ENCODE measurements at regions not wholly inside any gene's neighbourhood (a gene's known extent, or its start where the extent isn't known, plus 50 kb on each side); places are given as distances from the start of the nearest gene placed in this dataset.

GRCh38 chr9:91026266-91026665, 224.6 kb downstream of the SYK start:
- no peaks in the 10 kb centered on the region for H3K27me3 ChIP-seq (ENCODE audit: low read depth, low read length)
- H3K27ac ChIP-seq (ENCODE audit: low read length): no peak overlapping the region
- no peaks in the 10 kb centered on the region for H3K9me3 ChIP-seq (ENCODE audit: control insufficient read depth in 1 of 2, low read length in 2 of 2)
- no peaks in the 10 kb centered on the region for H3K36me3 ChIP-seq (ENCODE audit: control insufficient read depth in 1 of 2, insufficient read depth in 2 of 2, low read length in 2 of 2)
- no peaks in the 10 kb centered on the region for H3K4me1 ChIP-seq (ENCODE audit: control insufficient read depth in 1 of 2, insufficient read depth in 2 of 2, low read length in 2 of 2)
- no peak overlapping the region for H3K4me3 ChIP-seq (ENCODE audit: low read depth in 1 of 2, low read length in 2 of 2)

- Histone ChIP-seq H3K4me3 (ENCODE audit: low read depth in 1 of 2, low read length in 2 of 2) (no peak overlapping the region), H3K9me3 (ENCODE audit: control insufficient read depth in 1 of 2, low read length in 2 of 2) (no peaks in the 10 kb centered on the region), H3K36me3 (ENCODE audit: control insufficient read depth in 1 of 2, insufficient read depth in 2 of 2, low read length in 2 of 2) (no peaks in the 10 kb centered on the region), H3K27ac (ENCODE audit: low read length) (no peak overlapping the region), H3K4me1 (ENCODE audit: control insufficient read depth in 1 of 2, insufficient read depth in 2 of 2, low read length in 2 of 2) (no peaks in the 10 kb centered on the region), H3K27me3 (ENCODE audit: low read depth, low read length) (no peaks in the 10 kb centered on the region)
Measured at GRCh38 chr9:91027005-91027404, 225.4 kb downstream of the SYK start.

- Histone ChIP-seq H3K36me3 (ENCODE audit: control insufficient read depth in 1 of 2, insufficient read depth in 2 of 2, low read length in 2 of 2) (no peaks in the 10 kb centered on the region), H3K27me3 (ENCODE audit: low read depth, low read length) (no peaks in the 10 kb centered on the region), H3K4me1 (ENCODE audit: control insufficient read depth in 1 of 2, insufficient read depth in 2 of 2, low read length in 2 of 2) (no peaks in the 10 kb centered on the region), H3K9me3 (ENCODE audit: control insufficient read depth in 1 of 2, low read length in 2 of 2) (no peaks in the 10 kb centered on the region), H3K27ac (ENCODE audit: low read length) (no peak overlapping the region), H3K4me3 (ENCODE audit: low read depth in 1 of 2, low read length in 2 of 2) (no peak overlapping the region)
Measured at GRCh38 chr9:91028166-91028827, 226.7 kb downstream of the SYK start.

GRCh38 chr9:91029650-91030361, 228.2 kb downstream of the SYK start:
- Histone ChIP-seq H3K9me3 (ENCODE audit: control insufficient read depth in 1 of 2, low read length in 2 of 2) (no peaks in the 10 kb centered on the region), H3K4me1 (ENCODE audit: control insufficient read depth in 1 of 2, insufficient read depth in 2 of 2, low read length in 2 of 2) (no peaks in the 10 kb centered on the region), H3K4me3 (ENCODE audit: low read depth in 1 of 2, low read length in 2 of 2) (no peak overlapping the region), H3K36me3 (ENCODE audit: control insufficient read depth in 1 of 2, insufficient read depth in 2 of 2, low read length in 2 of 2) (no peaks in the 10 kb centered on the region), H3K27me3 (ENCODE audit: low read depth, low read length) (no peaks in the 10 kb centered on the region), H3K27ac (ENCODE audit: low read length) (no peak overlapping the region)

GRCh38 chr9:91032121-91032531, 230.5 kb downstream of the SYK start:
- Histone ChIP-seq H3K36me3 (ENCODE audit: control insufficient read depth in 1 of 2, insufficient read depth in 2 of 2, low read length in 2 of 2) (no peaks in the 10 kb centered on the region), H3K27me3 (ENCODE audit: low read depth, low read length) (no peaks in the 10 kb centered on the region), H3K9me3 (ENCODE audit: control insufficient read depth in 1 of 2, low read length in 2 of 2) (no peaks in the 10 kb centered on the region), H3K4me3 (ENCODE audit: low read depth in 1 of 2, low read length in 2 of 2) (no peak overlapping the region), H3K4me1 (ENCODE audit: control insufficient read depth in 1 of 2, insufficient read depth in 2 of 2, low read length in 2 of 2) (peaks cover under 1 to 5% of the 10 kb centered on the region in 2 donors), H3K27ac (ENCODE audit: low read length) (no peak overlapping the region)

- Histone ChIP-seq H3K4me1 (ENCODE audit: control insufficient read depth in 1 of 2, insufficient read depth in 2 of 2, low read length in 2 of 2) (peaks cover 10 to 16% of the 10 kb centered on the region in 2 donors), H3K36me3 (ENCODE audit: control insufficient read depth in 1 of 2, insufficient read depth in 2 of 2, low read length in 2 of 2) (no peaks in the 10 kb centered on the region), H3K27me3 (ENCODE audit: low read depth, low read length) (no peaks in the 10 kb centered on the region), H3K9me3 (ENCODE audit: control insufficient read depth in 1 of 2, low read length in 2 of 2) (no peaks in the 10 kb centered on the region), H3K27ac (ENCODE audit: low read length) (no peak overlapping the region), H3K4me3 (ENCODE audit: low read depth in 1 of 2, low read length in 2 of 2) (no peak overlapping the region)
Measured at GRCh38 chr9:91033270-91033669, 231.7 kb downstream of the SYK start.

- no peaks in the 10 kb centered on the region for H3K36me3 ChIP-seq (ENCODE audit: control insufficient read depth in 1 of 2, insufficient read depth in 2 of 2, low read length in 2 of 2)
- no peak overlapping the region for H3K27ac ChIP-seq (ENCODE audit: low read length)
- H3K4me3 ChIP-seq (ENCODE audit: low read depth in 1 of 2, low read length in 2 of 2): no peak overlapping the region
- no peaks in the 10 kb centered on the region for H3K27me3 ChIP-seq (ENCODE audit: low read depth, low read length)
- H3K4me1 ChIP-seq (ENCODE audit: control insufficient read depth in 1 of 2, insufficient read depth in 2 of 2, low read length in 2 of 2): peaks cover 16 to 18% of the 10 kb centered on the region in 2 donors
- no peaks in the 10 kb centered on the region for H3K9me3 ChIP-seq (ENCODE audit: control insufficient read depth in 1 of 2, low read length in 2 of 2)
Measured at GRCh38 chr9:91033797-91034196, 232.2 kb downstream of the SYK start.

GRCh38 chr9:91034521-91034920, 232.9 kb downstream of the SYK start:
- Histone ChIP-seq H3K9me3 (ENCODE audit: control insufficient read depth in 1 of 2, low read length in 2 of 2) (no peaks in the 10 kb centered on the region), H3K36me3 (ENCODE audit: control insufficient read depth in 1 of 2, insufficient read depth in 2 of 2, low read length in 2 of 2) (no peaks in the 10 kb centered on the region), H3K27ac (ENCODE audit: low read length) (no peak overlapping the region), H3K4me3 (ENCODE audit: low read depth in 1 of 2, low read length in 2 of 2) (no peak overlapping the region), H3K4me1 (ENCODE audit: control insufficient read depth in 1 of 2, insufficient read depth in 2 of 2, low read length in 2 of 2) (peaks cover 18% of the 10 kb centered on the region in 2 donors), H3K27me3 (ENCODE audit: low read depth, low read length) (no peaks in the 10 kb centered on the region)

- no peaks in the 10 kb centered on the region for H3K36me3 ChIP-seq (ENCODE audit: control insufficient read depth in 1 of 2, insufficient read depth in 2 of 2, low read length in 2 of 2)
- peaks cover 18% of the 10 kb centered on the region in 2 donors for H3K4me1 ChIP-seq (ENCODE audit: control insufficient read depth in 1 of 2, insufficient read depth in 2 of 2, low read length in 2 of 2)
- H3K27ac ChIP-seq (ENCODE audit: low read length): no peak overlapping the region
- no peaks in the 10 kb centered on the region for H3K27me3 ChIP-seq (ENCODE audit: low read depth, low read length)
- H3K4me3 ChIP-seq (ENCODE audit: low read depth in 1 of 2, low read length in 2 of 2): no peak overlapping the region
- no peaks in the 10 kb centered on the region for H3K9me3 ChIP-seq (ENCODE audit: control insufficient read depth in 1 of 2, low read length in 2 of 2)
Measured at GRCh38 chr9:91034976-91035824, 233.6 kb downstream of the SYK start.

GRCh38 chr9:91035825-91036208, 234.2 kb downstream of the SYK start:
- H3K4me1 ChIP-seq (ENCODE audit: control insufficient read depth in 1 of 2, insufficient read depth in 2 of 2, low read length in 2 of 2): peaks cover 18% of the 10 kb centered on the region in 2 donors
- no peak overlapping the region for H3K27ac ChIP-seq (ENCODE audit: low read length)
- no peaks in the 10 kb centered on the region for H3K9me3 ChIP-seq (ENCODE audit: control insufficient read depth in 1 of 2, low read length in 2 of 2)
- no peaks in the 10 kb centered on the region for H3K27me3 ChIP-seq (ENCODE audit: low read depth, low read length)
- H3K4me3 ChIP-seq (ENCODE audit: low read depth in 1 of 2, low read length in 2 of 2): no peak overlapping the region
- no peaks in the 10 kb centered on the region for H3K36me3 ChIP-seq (ENCODE audit: control insufficient read depth in 1 of 2, insufficient read depth in 2 of 2, low read length in 2 of 2)

- Histone ChIP-seq H3K27ac (ENCODE audit: low read length) (no peak overlapping the region), H3K36me3 (ENCODE audit: control insufficient read depth in 1 of 2, insufficient read depth in 2 of 2, low read length in 2 of 2) (no peaks in the 10 kb centered on the region), H3K27me3 (ENCODE audit: low read depth, low read length) (no peaks in the 10 kb centered on the region), H3K4me3 (ENCODE audit: low read depth in 1 of 2, low read length in 2 of 2) (no peak overlapping the region), H3K9me3 (ENCODE audit: control insufficient read depth in 1 of 2, low read length in 2 of 2) (no peaks in the 10 kb centered on the region), H3K4me1 (ENCODE audit: control insufficient read depth in 1 of 2, insufficient read depth in 2 of 2, low read length in 2 of 2) (peaks cover 18% of the 10 kb centered on the region in 2 donors)
Measured at GRCh38 chr9:91036356-91036755, 234.7 kb downstream of the SYK start.
